Smooth muscle cell (in vitro differentiated cells): ENCODE measurements at regions not wholly inside any gene's neighbourhood (a gene's known extent, or its start where the extent isn't known, plus 50 kb on each side); places are given as distances from the start of the nearest gene placed in this dataset.

Source experiments
- DNase-seq: peaks from one replicate; lab custom pipeline; 2025; ENCODE audit not compliant: unreplicated experiment; lab: John Stamatoyannopoulos, UW
- H2AFZ ChIP-seq: fragments of 200-600 bp; sonication (generic); 2 replicates; pipeline ENCODE4 v1.6.0; 2016; ENCODE audit warnings: antibody characterized with exemption, low read depth, mild to moderate bottlenecking
- H3F3A ChIP-seq: fragments of 200-600 bp; sonication (generic); 2 replicates; pipeline ENCODE4 v1.6.0; 2017; ENCODE audit warnings: antibody characterized with exemption, low read depth
- H3K27ac ChIP-seq: fragments of 200-600 bp; sonication (generic); 2 replicates; pipeline ENCODE4 v1.5.1; 2016; ENCODE audit warnings: low read depth, mild to moderate bottlenecking
- H3K27me3 ChIP-seq: fragments of 200-600 bp; sonication (generic); 2 replicates; pipeline ENCODE4 v1.6.1; 2016; ENCODE audit warnings: low read depth, mild to moderate bottlenecking
- H3K36me3 ChIP-seq: fragments of 200-600 bp; sonication (generic); 2 replicates; pipeline ENCODE4 v1.5.1; 2016; ENCODE audit warnings: low read depth
- H3K4me1 ChIP-seq: fragments of 200-600 bp; sonication (generic); 2 replicates; pipeline ENCODE4 v1.5.1; 2016; ENCODE audit warnings: low read depth
- H3K4me2 ChIP-seq: fragments of 200-600 bp; sonication (generic); 2 replicates; pipeline ENCODE4 v1.6.0; 2016; ENCODE audit warnings: mild to moderate bottlenecking
- H3K4me3 ChIP-seq: fragments of 200-600 bp; sonication (generic); 2 replicates; pipeline ENCODE4 v1.5.1; 2016; ENCODE audit warnings: mild to moderate bottlenecking
- H3K79me2 ChIP-seq: fragments of 200-600 bp; sonication (generic); 2 replicates; pipeline ENCODE4 v1.6.0; 2016; ENCODE audit warnings: low read depth, mild to moderate bottlenecking
- H3K9ac ChIP-seq: fragments of 200-600 bp; sonication (generic); 2 replicates; pipeline ENCODE4 v1.6.0; 2016; ENCODE audit warnings: low read depth
- H3K9me3 ChIP-seq: fragments of 200-600 bp; sonication (generic); replicated peaks from 2 replicates; pipeline ENCODE4 v1.5.1; 2016; ENCODE audit warnings: low read depth
- H4K20me1 ChIP-seq: fragments of 200-600 bp; sonication (generic); 2 replicates; pipeline ENCODE4 v1.6.0; 2016; ENCODE audit warnings: low read depth
- WGBS: methylation state at CpG from one replicate; pipeline ENCODE4 v1.1.7; 2016; ENCODE audit warnings: low lambda C conversion rate; 5-methylcytosine and 5-hydroxymethylcytosine counted together
- TF ChIP-seq, protein P1 (sequence below): fragments of 200-600 bp; sonication (generic); IDR thresholded peaks from 2 replicates; pipeline ENCODE4 v1.5.1; 2017; ENCODE audit warnings: borderline replicate concordance, mild to moderate bottlenecking, antibody characterized with exemption; ENCODE audit not compliant: insufficient read depth, poor library complexity, severe bottlenecking

DNA sequence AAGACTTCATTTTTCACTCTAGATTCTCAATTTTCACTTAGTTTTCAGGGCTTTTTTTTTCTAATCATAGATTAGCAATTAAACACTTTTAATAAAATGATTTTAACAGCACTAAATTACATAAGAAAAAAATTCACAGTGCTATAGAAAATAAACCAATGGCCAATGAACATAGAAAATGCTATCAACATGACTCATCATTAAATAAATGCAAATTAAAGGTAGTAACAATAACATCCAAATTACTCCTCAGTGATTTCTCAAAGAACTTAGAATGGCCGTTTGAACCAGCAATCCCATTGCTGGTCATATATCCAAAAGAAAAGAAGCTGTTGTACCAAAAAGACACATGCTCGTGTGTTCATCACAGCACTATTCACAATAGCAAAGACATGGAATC, 1058.9 kb downstream of the UQCRFS1 start:
- no peak overlapping the region for H3K4me3 ChIP-seq
- no peaks in the 10 kb centered on the region for H3K79me2 ChIP-seq
- no peak overlapping the region for H3K4me2 ChIP-seq
- WGBS = 96% methylated on average over 2 of the region's 2 CpGs
- H3K9ac ChIP-seq = no peak overlapping the region
- no peaks in the 10 kb centered on the region for H4K20me1 ChIP-seq
- H3K4me1 ChIP-seq = no peaks in the 10 kb centered on the region
- TF ChIP-seq, protein P1, sequence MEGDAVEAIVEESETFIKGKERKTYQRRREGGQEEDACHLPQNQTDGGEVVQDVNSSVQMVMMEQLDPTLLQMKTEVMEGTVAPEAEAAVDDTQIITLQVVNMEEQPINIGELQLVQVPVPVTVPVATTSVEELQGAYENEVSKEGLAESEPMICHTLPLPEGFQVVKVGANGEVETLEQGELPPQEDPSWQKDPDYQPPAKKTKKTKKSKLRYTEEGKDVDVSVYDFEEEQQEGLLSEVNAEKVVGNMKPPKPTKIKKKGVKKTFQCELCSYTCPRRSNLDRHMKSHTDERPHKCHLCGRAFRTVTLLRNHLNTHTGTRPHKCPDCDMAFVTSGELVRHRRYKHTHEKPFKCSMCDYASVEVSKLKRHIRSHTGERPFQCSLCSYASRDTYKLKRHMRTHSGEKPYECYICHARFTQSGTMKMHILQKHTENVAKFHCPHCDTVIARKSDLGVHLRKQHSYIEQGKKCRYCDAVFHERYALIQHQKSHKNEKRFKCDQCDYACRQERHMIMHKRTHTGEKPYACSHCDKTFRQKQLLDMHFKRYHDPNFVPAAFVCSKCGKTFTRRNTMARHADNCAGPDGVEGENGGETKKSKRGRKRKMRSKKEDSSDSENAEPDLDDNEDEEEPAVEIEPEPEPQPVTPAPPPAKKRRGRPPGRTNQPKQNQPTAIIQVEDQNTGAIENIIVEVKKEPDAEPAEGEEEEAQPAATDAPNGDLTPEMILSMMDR = no peak
- no peak for DNase-seq
- no peaks in the 10 kb centered on the region for H3K9me3 ChIP-seq
- H3K27me3 ChIP-seq = no peaks in the 10 kb centered on the region
- no peak overlapping the region for H2AFZ ChIP-seq
- no peak overlapping the region for H3K27ac ChIP-seq
- H3F3A ChIP-seq = no peaks in the 10 kb centered on the region
- H3K36me3 ChIP-seq = no peaks in the 10 kb centered on the region

DNA sequence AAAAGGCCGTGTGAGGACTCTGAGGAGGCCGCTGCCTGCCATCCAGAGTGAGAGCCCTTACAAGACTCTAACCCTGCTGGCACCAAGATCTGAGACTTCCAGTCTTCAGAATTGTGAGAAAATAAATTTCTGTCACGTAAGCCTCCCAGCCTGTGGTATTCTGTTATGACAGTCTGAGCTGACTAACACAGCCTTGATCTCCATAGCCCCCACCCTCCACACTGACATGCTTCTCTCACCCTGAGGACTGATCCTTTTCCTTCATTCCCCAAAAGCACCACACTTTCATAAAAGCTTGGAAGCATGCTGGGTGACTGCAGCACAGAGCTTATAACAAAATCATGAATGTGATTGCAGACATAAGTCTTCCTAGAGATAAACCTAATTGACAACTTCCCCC, 1059.8 kb downstream of the UQCRFS1 start:
- no peak overlapping the region for H3K4me2 ChIP-seq
- no peaks in the 10 kb centered on the region for H3K27me3 ChIP-seq
- no peaks in the 10 kb centered on the region for H3K36me3 ChIP-seq
- no peaks in the 10 kb centered on the region for H3K4me1 ChIP-seq
- no peak overlapping the region for H3K27ac ChIP-seq
- no peak for DNase-seq
- TF ChIP-seq, protein P1 = no peak
- no peak overlapping the region for H3K9ac ChIP-seq
- H3K9me3 ChIP-seq = no peaks in the 10 kb centered on the region
- H3K4me3 ChIP-seq = no peak overlapping the region
- no peaks in the 10 kb centered on the region for H3F3A ChIP-seq
- no peaks in the 10 kb centered on the region for H3K79me2 ChIP-seq
- 58% methylated on average over 3 of the region's 3 CpGs for WGBS
- no peak overlapping the region for H2AFZ ChIP-seq
- H4K20me1 ChIP-seq = no peaks in the 10 kb centered on the region

DNA sequence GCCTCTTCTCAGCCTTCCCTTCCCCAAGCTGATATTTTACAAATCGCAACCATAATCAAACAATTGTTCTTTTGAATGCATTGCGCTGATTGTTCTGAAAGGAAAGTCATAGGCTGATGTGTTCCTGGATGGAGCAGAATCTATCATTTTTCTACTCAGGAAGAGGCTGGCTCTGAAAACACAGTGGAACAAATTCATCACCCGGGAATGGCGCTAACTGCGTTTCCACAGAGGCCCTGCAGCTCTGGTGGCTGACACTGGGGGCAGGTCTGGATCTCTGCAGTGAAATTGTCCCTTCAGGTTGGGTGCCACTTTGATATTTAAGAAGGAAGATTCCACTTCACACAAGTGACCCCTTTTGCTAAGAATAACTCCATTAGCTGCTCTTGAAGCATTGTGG, 1060.8 kb downstream of the UQCRFS1 start:
- Histone ChIP-seq H3K9ac (no peak overlapping the region), H3K27me3 (no peaks in the 10 kb centered on the region), H3K36me3 (no peaks in the 10 kb centered on the region), H3K4me2 (no peak overlapping the region), H3F3A (no peaks in the 10 kb centered on the region), H3K4me1 (no peaks in the 10 kb centered on the region), H3K9me3 (no peaks in the 10 kb centered on the region), H3K79me2 (no peaks in the 10 kb centered on the region), H4K20me1 (no peaks in the 10 kb centered on the region), H3K27ac (no peak overlapping the region), H3K4me3 (no peak overlapping the region), H2AFZ (no peak overlapping the region)
- TF ChIP-seq, protein P1 = no peak
- DNase-seq = no peak
- WGBS = 87% methylated on average over 5 of the region's 5 CpGs

DNA sequence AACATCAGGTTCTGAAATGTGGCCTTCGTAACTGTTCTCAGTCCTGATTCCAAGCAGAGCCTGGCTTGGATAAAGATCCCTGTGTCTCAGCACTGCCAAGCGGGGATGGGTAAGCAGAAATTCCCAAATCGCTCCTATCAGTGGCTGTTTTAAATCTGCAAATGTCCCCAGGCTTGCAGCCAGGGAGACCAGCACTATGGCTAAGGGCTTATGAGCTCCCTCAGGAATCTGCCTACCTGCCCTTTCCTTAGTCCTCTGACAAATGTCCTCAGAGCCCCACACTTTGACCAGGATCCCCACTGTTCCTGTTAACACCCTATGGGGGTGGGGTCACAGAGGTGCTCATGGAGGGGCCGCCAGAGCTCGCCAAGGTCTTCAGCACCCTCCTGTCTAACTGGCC, 1062.8 kb downstream of the UQCRFS1 start:
- no peaks in the 10 kb centered on the region for H4K20me1 ChIP-seq
- H3K79me2 ChIP-seq = no peaks in the 10 kb centered on the region
- H3K9me3 ChIP-seq = no peaks in the 10 kb centered on the region
- H3F3A ChIP-seq = no peaks in the 10 kb centered on the region
- H3K4me3 ChIP-seq = no peak overlapping the region
- TF ChIP-seq, protein P1 = no peak
- no peak overlapping the region for H2AFZ ChIP-seq
- no peaks in the 10 kb centered on the region for H3K27me3 ChIP-seq
- 86% methylated on average over 5 of the region's 5 CpGs for WGBS
- H3K27ac ChIP-seq = no peak overlapping the region
- no peak overlapping the region for H3K9ac ChIP-seq
- H3K4me1 ChIP-seq = no peaks in the 10 kb centered on the region
- no peak for DNase-seq
- H3K4me2 ChIP-seq = no peak overlapping the region
- no peaks in the 10 kb centered on the region for H3K36me3 ChIP-seq
